ENCODE measurements at regions not wholly inside any gene's neighbourhood (a gene's known extent, or its start where the extent isn't known, plus 50 kb on each side); places are given as distances from the start of the nearest gene placed in this dataset.

GRCh38 chr11:114959953-114960505 is 281.7 kb downstream of the NXPE2 start:
- TF ChIP-seq CTCF (IDR thresholded peaks at IDR 0.05), result no peak
- no peak for TF ChIP-seq POLR2A (IDR thresholded peaks at IDR 0.05)
